Calu3 (cell line): ENCODE measurements at regions not wholly inside any gene's neighbourhood (a gene's known extent, or its start where the extent isn't known, plus 50 kb on each side); places are given as distances from the start of the nearest gene placed in this dataset.

Experiments used
- BruUV-seq: library from RNA; stranded (reverse); fragments of 400-500 nt; replicated peaks from 2 replicates; lab custom pipeline; 2021; lab: Mats Ljungman, UMichigan
- CTCF ChIA-PET: fragments of 300-600 bp; sonication (Branson Sonifier 250); formaldehyde crosslinking; loops from one replicate; lab custom pipeline; 2022; ENCODE audit warnings: antibody characterized with exemption; lab: Charles Lee
- DNase-seq: peaks from one replicate; pipeline ENCODE4 v3.0.0; 2022
- H3K27ac Mint-ChIP-seq: one replicate; pipeline ENCODE4 v1.8.0; 2022; ENCODE audit warnings: mixed read lengths; ENCODE audit not compliant: unreplicated experiment
- H3K27me3 Mint-ChIP-seq: one replicate; pipeline ENCODE4 v1.8.0; 2022; ENCODE audit warnings: mixed read lengths; ENCODE audit not compliant: unreplicated experiment
- H3K36me3 Mint-ChIP-seq: one replicate; pipeline ENCODE4 v1.8.0; 2022; ENCODE audit warnings: mild to moderate bottlenecking, moderate library complexity, mixed read lengths; ENCODE audit not compliant: insufficient read depth, unreplicated experiment
- H3K4me1 Mint-ChIP-seq: one replicate; pipeline ENCODE4 v1.8.0; 2022; ENCODE audit warnings: mild to moderate bottlenecking, low read depth, mixed read lengths; ENCODE audit not compliant: unreplicated experiment
- H3K4me3 Mint-ChIP-seq: one replicate; pipeline ENCODE4 v1.8.0; 2022; ENCODE audit warnings: mild to moderate bottlenecking, low read depth, moderate library complexity, mixed read lengths; ENCODE audit not compliant: unreplicated experiment
- H3K9me3 Mint-ChIP-seq: one replicate; pipeline ENCODE4 v1.8.0; 2022; ENCODE audit warnings: low read depth, mixed read lengths; ENCODE audit not compliant: unreplicated experiment
- CTCF ChIP-seq: fragments of 200-600 bp; IDR thresholded peaks from one replicate; pipeline ENCODE4 v1.8.0; 2022; ENCODE audit warnings: antibody characterized with exemption; ENCODE audit not compliant: unreplicated experiment
- intact Hi-C: fragments of 100-400 bp; cut with micrococcal nuclease; formaldehyde crosslinking; loops from one replicate; pipeline ENCODE4 v1.10.0; 2022; ENCODE audit not compliant: unreplicated experiment

GRCh38 chr1:72827278-72827677 is 544.9 kb upstream of the NEGR1 start:
- H3K36me3 Mint-ChIP-seq: no peaks in the 10 kb centered on the region
- H3K4me3 Mint-ChIP-seq: no peak overlapping the region
- no peaks in the 10 kb centered on the region for H3K4me1 Mint-ChIP-seq
- CTCF ChIA-PET: no interaction called here
- intact Hi-C loops: no loop called here
- peaks cover 22% of the 10 kb centered on the region for H3K9me3 Mint-ChIP-seq
- no TSS peak for BruUV-seq
- H3K27me3 Mint-ChIP-seq: no peaks in the 10 kb centered on the region
- no peak overlapping the region for H3K27ac Mint-ChIP-seq
- no peak for TF ChIP-seq CTCF
- DNase-seq: no peak

- no peak for DNase-seq
- BruUV-seq: no TSS peak
- H3K27ac Mint-ChIP-seq: no peak overlapping the region
- H3K27me3 Mint-ChIP-seq: no peaks in the 10 kb centered on the region
- H3K36me3 Mint-ChIP-seq: no peaks in the 10 kb centered on the region
- H3K4me3 Mint-ChIP-seq: no peak overlapping the region
- CTCF ChIA-PET: interaction anchor here (0.7 kb wide), 1 partner anchor 237 kb away, joined by 4 read pairs; no protein-coding TSS in a partner anchor
- intact Hi-C loops: no loop called here
- peaks cover 12% of the 10 kb centered on the region for H3K9me3 Mint-ChIP-seq
- TF ChIP-seq CTCF: no peak
- H3K4me1 Mint-ChIP-seq: no peaks in the 10 kb centered on the region
Measured at GRCh38 chr1:72804541-72804940, 522.2 kb upstream of the NEGR1 start.

GRCh38 chr1:72781038-72781437 is 498.7 kb upstream of the NEGR1 start:
- H3K4me1 Mint-ChIP-seq: no peaks in the 10 kb centered on the region
- no peaks in the 10 kb centered on the region for H3K27me3 Mint-ChIP-seq
- H3K36me3 Mint-ChIP-seq: no peaks in the 10 kb centered on the region
- H3K27ac Mint-ChIP-seq: no peak overlapping the region
- intact Hi-C loops: no loop called here
- peaks cover 3% of the 10 kb centered on the region for H3K9me3 Mint-ChIP-seq
- CTCF ChIA-PET: no interaction called here
- no peak overlapping the region for H3K4me3 Mint-ChIP-seq
- no peak for TF ChIP-seq CTCF
- no TSS peak for BruUV-seq
- no peak for DNase-seq

GRCh38 chr1:72780212-72780611 is 497.9 kb upstream of the NEGR1 start:
- intact Hi-C loops: no loop called here
- DNase-seq: no peak
- no TSS peak for BruUV-seq
- H3K27ac Mint-ChIP-seq: no peak overlapping the region
- H3K36me3 Mint-ChIP-seq: no peaks in the 10 kb centered on the region
- H3K27me3 Mint-ChIP-seq: no peaks in the 10 kb centered on the region
- peaks cover 4% of the 10 kb centered on the region for H3K9me3 Mint-ChIP-seq
- no peaks in the 10 kb centered on the region for H3K4me1 Mint-ChIP-seq
- H3K4me3 Mint-ChIP-seq: no peak overlapping the region
- CTCF ChIA-PET: no interaction called here
- TF ChIP-seq CTCF: no peak
